ENCODE measurements at regions not wholly inside any gene's neighbourhood (a gene's known extent, or its start where the extent isn't known, plus 50 kb on each side); places are given as distances from the start of the nearest gene placed in this dataset.

GRCh38 chr1:9449110-9449627, 90.1 kb upstream of the SLC25A33 start:
- TF ChIP-seq CTCF (IDR thresholded peaks at IDR 0.05): no peak
- ChIA-PET CTCF (interaction anchor here (1.2 kb wide), 1 partner anchor 182 kb away, joined by 4 read pairs; no protein-coding TSS in a partner anchor), POLR2A (no interaction called here)
- no peaks in the 10 kb centered on the region for H3K4me1 Mint-ChIP-seq (ENCODE audit: low read depth)
- ATAC-seq (no peak), DNase-seq (no peak)
- no peaks in the 10 kb centered on the region for H3K9me3 Mint-ChIP-seq
- no peaks in the 10 kb centered on the region for H3K27me3 Mint-ChIP-seq
- intact Hi-C loops (cut with micrococcal nuclease): no loop called here
- no peak overlapping the region for H3K4me3 Mint-ChIP-seq
- H3K36me3 Mint-ChIP-seq (ENCODE audit: low read depth): no peaks in the 10 kb centered on the region
- H3K27ac Mint-ChIP-seq: no peak overlapping the region

GRCh38 chr1:9449976-9450696, 89.1 kb upstream of the SLC25A33 start:
- H3K36me3 Mint-ChIP-seq (ENCODE audit: low read depth): no peaks in the 10 kb centered on the region
- ChIA-PET POLR2A (no interaction called here), CTCF (interaction anchor here (1.2 to 10.1 kb wide), 2 partner anchors 13 to 160 kb away, joined by 3 to 129 read pairs; no protein-coding TSS in a partner anchor)
- DNase-seq (no peak), ATAC-seq (no peak)
- H3K4me3 Mint-ChIP-seq: no peak overlapping the region
- H3K9me3 Mint-ChIP-seq: no peaks in the 10 kb centered on the region
- intact Hi-C loops (cut with micrococcal nuclease): no loop called here
- no peak overlapping the region for H3K27ac Mint-ChIP-seq
- no peaks in the 10 kb centered on the region for H3K4me1 Mint-ChIP-seq (ENCODE audit: low read depth)
- no peaks in the 10 kb centered on the region for H3K27me3 Mint-ChIP-seq
- no peak for TF ChIP-seq CTCF (IDR thresholded peaks at IDR 0.05)

- Mint-ChIP-seq H3K27ac (no peak overlapping the region), H3K9me3 (no peaks in the 10 kb centered on the region), H3K36me3 (ENCODE audit: low read depth) (no peaks in the 10 kb centered on the region), H3K4me3 (no peak overlapping the region), H3K4me1 (ENCODE audit: low read depth) (no peaks in the 10 kb centered on the region), H3K27me3 (no peaks in the 10 kb centered on the region)
- ChIA-PET POLR2A (no interaction called here), CTCF (interaction anchor here (1.2 to 10.1 kb wide), 2 partner anchors 12 to 161 kb away, joined by 3 to 129 read pairs; no protein-coding TSS in a partner anchor)
- ATAC-seq (no peak), DNase-seq (no peak)
- TF ChIP-seq CTCF (IDR thresholded peaks at IDR 0.05): no peak
- intact Hi-C loops (cut with micrococcal nuclease): no loop called here
Observed at GRCh38 chr1:9451081-9451480, 88.2 kb upstream of the SLC25A33 start.

GRCh38 chr1:9452516-9453140, 86.6 kb upstream of the SLC25A33 start:
- intact Hi-C loops (cut with micrococcal nuclease): no loop called here
- Mint-ChIP-seq H3K9me3 (no peaks in the 10 kb centered on the region), H3K27me3 (no peaks in the 10 kb centered on the region), H3K36me3 (ENCODE audit: low read depth) (no peaks in the 10 kb centered on the region), H3K4me3 (no peak overlapping the region), H3K4me1 (ENCODE audit: low read depth) (no peaks in the 10 kb centered on the region), H3K27ac (no peak overlapping the region)
- CTCF ChIA-PET: interaction anchor here (1.4 to 10.1 kb wide), 2 partner anchors 163 to 185 kb away, joined by 5 to 129 read pairs; no protein-coding TSS in a partner anchor
- POLR2A ChIA-PET: no interaction called here
- no peak for TF ChIP-seq CTCF (IDR thresholded peaks at IDR 0.05)
- no peak for ATAC-seq
- DNase-seq: no peak

GRCh38 chr1:9453375-9453774, 85.9 kb upstream of the SLC25A33 start:
- POLR2A ChIA-PET: no interaction called here
- no peak for ATAC-seq
- CTCF ChIA-PET: interaction anchor here (10.1 kb wide), 1 partner anchor 164 kb away, joined by 129 read pairs; no protein-coding TSS in a partner anchor
- Mint-ChIP-seq H3K9me3 (no peaks in the 10 kb centered on the region), H3K4me3 (no peak overlapping the region), H3K27me3 (no peaks in the 10 kb centered on the region), H3K27ac (no peak overlapping the region), H3K36me3 (ENCODE audit: low read depth) (no peaks in the 10 kb centered on the region), H3K4me1 (ENCODE audit: low read depth) (no peaks in the 10 kb centered on the region)
- TF ChIP-seq CTCF (IDR thresholded peaks at IDR 0.05): no peak
- DNase-seq: no peak
- intact Hi-C loops (cut with micrococcal nuclease): no loop called here
